Muscle layer of duodenum (tissue), 2 donors: ENCODE measurements at regions not wholly inside any gene's neighbourhood (a gene's known extent, or its start where the extent isn't known, plus 50 kb on each side); places are given as distances from the start of the nearest gene placed in this dataset.
"Not testable (repeated sequence)": the region's sequence is repeated elsewhere in the genome, so short reads cannot be mapped to it uniquely, and the experiment has no call there.

Experiments
- H3K27ac ChIP-seq: one replicate; pipeline ENCODE4 v1.7.0; 2013; ENCODE audit warnings: mild to moderate bottlenecking, low read length
- H3K27me3 ChIP-seq: one replicate; pipeline ENCODE4 v1.7.0; 2013; ENCODE audit warnings: low read depth, mild to moderate bottlenecking, control low read depth, low read length
- H3K36me3 ChIP-seq, 2 donors: one replicate each; pipeline ENCODE4 v1.7.0; 2013; ENCODE audit warnings: low read length in 2 of 2, control low read depth in 1 of 2, mild to moderate bottlenecking in 1 of 2; ENCODE audit not compliant: insufficient read depth in 2 of 2, control insufficient read depth in 1 of 2
- H3K4me1 ChIP-seq, 2 donors: one replicate each; pipeline ENCODE4 v1.7.0; 2013; ENCODE audit warnings: low read length in 2 of 2, mild to moderate bottlenecking in 2 of 2, control low read depth in 1 of 2, moderate library complexity in 1 of 2; ENCODE audit not compliant: insufficient read depth in 2 of 2, control insufficient read depth in 1 of 2
- H3K4me3 ChIP-seq, 2 donors: one replicate each; pipeline ENCODE4 v1.7.0; 2013; ENCODE audit warnings: low read length in 2 of 2, low read depth in 1 of 2, mild to moderate bottlenecking in 1 of 2
- H3K9me3 ChIP-seq, 2 donors: one replicate each; pipeline ENCODE4 v1.7.0; 2013; ENCODE audit warnings: low read length in 2 of 2, control low read depth in 1 of 2, mild to moderate bottlenecking in 1 of 2; ENCODE audit not compliant: control insufficient read depth in 1 of 2
- donor health status: healthy.

- no peaks in the 10 kb centered on the region for H3K4me1 ChIP-seq
- no peak overlapping the region for H3K27ac ChIP-seq
- H3K4me3 ChIP-seq: no peak overlapping the region
- no peaks in the 10 kb centered on the region for H3K36me3 ChIP-seq
- H3K9me3 ChIP-seq: no peaks in the 10 kb centered on the region
- H3K27me3 ChIP-seq: no peaks in the 10 kb centered on the region
Measured at GRCh38 chr10:65270969-65271368, 1654.9 kb upstream of the LRRTM3 start.

GRCh38 chr10:65273115-65273514, 1652.7 kb upstream of the LRRTM3 start:
- Histone ChIP-seq H3K4me1 (no peaks in the 10 kb centered on the region), H3K36me3 (no peaks in the 10 kb centered on the region), H3K9me3 (no peaks in the 10 kb centered on the region), H3K27me3 (no peaks in the 10 kb centered on the region), H3K27ac (no peak overlapping the region), H3K4me3 (no peak overlapping the region)

- Histone ChIP-seq H3K4me1 (no peaks in the 10 kb centered on the region), H3K27ac (no peak overlapping the region), H3K4me3 (no peak overlapping the region), H3K9me3 (peaks cover 0 to 12% of the 10 kb centered on the region in 2 donors), H3K36me3 (no peaks in the 10 kb centered on the region), H3K27me3 (no peaks in the 10 kb centered on the region)
Measured at GRCh38 chr10:65275296-65275695, 1650.5 kb upstream of the LRRTM3 start.

GRCh38 chr10:65284495-65285041, 1641.3 kb upstream of the LRRTM3 start:
- Histone ChIP-seq H3K27ac (no peak overlapping the region), H3K4me1 (no peaks in the 10 kb centered on the region), H3K9me3 (peaks cover 0 to 5% of the 10 kb centered on the region in 2 donors), H3K27me3 (no peaks in the 10 kb centered on the region), H3K36me3 (no peaks in the 10 kb centered on the region), H3K4me3 (no peak overlapping the region)

GRCh38 chr10:65285726-65286125, 1640.1 kb upstream of the LRRTM3 start:
- not testable (repeated sequence) for H3K4me1 ChIP-seq, H3K27ac ChIP-seq, H3K4me3 ChIP-seq, H3K9me3 ChIP-seq, H3K36me3 ChIP-seq, H3K27me3 ChIP-seq

- H3K9me3 ChIP-seq: no peaks in the 10 kb centered on the region
- H3K27ac ChIP-seq: no peak overlapping the region
- no peaks in the 10 kb centered on the region for H3K4me1 ChIP-seq
- H3K4me3 ChIP-seq: no peak overlapping the region
- H3K27me3 ChIP-seq: no peaks in the 10 kb centered on the region
- H3K36me3 ChIP-seq: no peaks in the 10 kb centered on the region
Measured at GRCh38 chr10:65291286-65291685, 1634.5 kb upstream of the LRRTM3 start.

- H3K27ac ChIP-seq: no peak overlapping the region
- no peaks in the 10 kb centered on the region for H3K36me3 ChIP-seq
- H3K9me3 ChIP-seq: no peaks in the 10 kb centered on the region
- H3K4me1 ChIP-seq: no peaks in the 10 kb centered on the region
- H3K4me3 ChIP-seq: no peak overlapping the region
- H3K27me3 ChIP-seq: no peaks in the 10 kb centered on the region
Measured at GRCh38 chr10:65292551-65292950, 1633.3 kb upstream of the LRRTM3 start.

- Histone ChIP-seq H3K27me3 (no peaks in the 10 kb centered on the region), H3K9me3 (no peaks in the 10 kb centered on the region), H3K4me3 (no peak overlapping the region), H3K36me3 (no peaks in the 10 kb centered on the region), H3K4me1 (no peaks in the 10 kb centered on the region), H3K27ac (no peak overlapping the region)
Measured at GRCh38 chr10:65294329-65294728, 1631.5 kb upstream of the LRRTM3 start.

- Histone ChIP-seq H3K4me3 (no peak overlapping the region), H3K36me3 (no peaks in the 10 kb centered on the region), H3K9me3 (no peaks in the 10 kb centered on the region), H3K27ac (no peak overlapping the region), H3K4me1 (no peaks in the 10 kb centered on the region), H3K27me3 (no peaks in the 10 kb centered on the region)
Measured at GRCh38 chr10:65301181-65301580, 1624.7 kb upstream of the LRRTM3 start.

GRCh38 chr10:65306201-65306600, 1619.6 kb upstream of the LRRTM3 start:
- Histone ChIP-seq H3K9me3 (peaks cover 0 to 2% of the 10 kb centered on the region in 2 donors), H3K27ac (no peak overlapping the region), H3K4me3 (no peak overlapping the region), H3K36me3 (no peaks in the 10 kb centered on the region), H3K27me3 (no peaks in the 10 kb centered on the region), H3K4me1 (no peaks in the 10 kb centered on the region)

- Histone ChIP-seq H3K4me3 (no peak overlapping the region), H3K36me3 (no peaks in the 10 kb centered on the region), H3K27me3 (no peaks in the 10 kb centered on the region), H3K4me1 (no peaks in the 10 kb centered on the region), H3K27ac (no peak overlapping the region), H3K9me3 (peaks cover 0 to 2% of the 10 kb centered on the region in 2 donors)
Measured at GRCh38 chr10:65312876-65313275, 1613.0 kb upstream of the LRRTM3 start.

- Histone ChIP-seq H3K4me1 (no peaks in the 10 kb centered on the region), H3K27me3 (no peaks in the 10 kb centered on the region), H3K36me3 (no peaks in the 10 kb centered on the region), H3K27ac (no peak overlapping the region), H3K4me3 (no peak overlapping the region), H3K9me3 (peaks cover 0 to 2% of the 10 kb centered on the region in 2 donors)
Measured at GRCh38 chr10:65313406-65313805, 1612.4 kb upstream of the LRRTM3 start.
